Fibroblast of pulmonary artery (primary cell): ENCODE measurements at regions not wholly inside any gene's neighbourhood (a gene's known extent, or its start where the extent isn't known, plus 50 kb on each side); places are given as distances from the start of the nearest gene placed in this dataset.
"Not testable (repeated sequence)": the region's sequence is repeated elsewhere in the genome, so short reads cannot be mapped to it uniquely, and the experiment has no call there.

Experiments used
- DNase-seq: peaks from one replicate; pipeline ENCODE4 v3.0.0-alpha.2; 2010; ENCODE audit warnings: low read depth
- H3K4me3 ChIP-seq: replicated peaks from 2 replicates; pipeline ENCODE4 v1.5.1; 2011; ENCODE audit warnings: low read depth, mild to moderate bottlenecking, control low read depth, low read length, moderate library complexity
- TF ChIP-seq, protein P1 (sequence below): IDR thresholded peaks from 2 replicates; pipeline ENCODE4 v1.5.1; 2011; ENCODE audit warnings: mild to moderate bottlenecking, control low read depth, low read length, inconsistent platforms; ENCODE audit errors: missing control alignments

GRCh38 chr10:120209124-120209762 lies 247.8 kb upstream of the PLPP4 start:
- no peak overlapping the region for H3K4me3 ChIP-seq
- no peak for DNase-seq

DNA sequence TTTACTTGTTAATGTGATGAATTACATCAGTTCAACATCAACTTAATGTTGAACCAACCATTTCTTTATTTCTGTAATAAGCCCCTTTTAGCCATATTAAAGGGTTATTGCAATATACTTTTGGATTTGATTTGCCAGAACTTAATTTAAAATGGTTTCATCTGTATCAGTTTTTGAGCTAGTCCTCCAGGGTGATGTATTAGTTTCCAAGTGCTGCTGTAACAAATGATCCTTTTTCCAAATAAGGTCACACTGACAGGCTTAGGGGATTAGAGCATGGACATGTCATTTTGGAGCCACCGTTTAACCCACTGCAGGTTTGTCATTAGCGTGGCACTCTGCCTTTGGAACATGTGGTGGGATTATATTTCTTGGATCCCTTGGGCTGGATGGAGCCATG lies 244.8 kb upstream of the PLPP4 start:
- no peak overlapping the region for H3K4me3 ChIP-seq
- DNase-seq, result no peak
- TF ChIP-seq, protein P1, sequence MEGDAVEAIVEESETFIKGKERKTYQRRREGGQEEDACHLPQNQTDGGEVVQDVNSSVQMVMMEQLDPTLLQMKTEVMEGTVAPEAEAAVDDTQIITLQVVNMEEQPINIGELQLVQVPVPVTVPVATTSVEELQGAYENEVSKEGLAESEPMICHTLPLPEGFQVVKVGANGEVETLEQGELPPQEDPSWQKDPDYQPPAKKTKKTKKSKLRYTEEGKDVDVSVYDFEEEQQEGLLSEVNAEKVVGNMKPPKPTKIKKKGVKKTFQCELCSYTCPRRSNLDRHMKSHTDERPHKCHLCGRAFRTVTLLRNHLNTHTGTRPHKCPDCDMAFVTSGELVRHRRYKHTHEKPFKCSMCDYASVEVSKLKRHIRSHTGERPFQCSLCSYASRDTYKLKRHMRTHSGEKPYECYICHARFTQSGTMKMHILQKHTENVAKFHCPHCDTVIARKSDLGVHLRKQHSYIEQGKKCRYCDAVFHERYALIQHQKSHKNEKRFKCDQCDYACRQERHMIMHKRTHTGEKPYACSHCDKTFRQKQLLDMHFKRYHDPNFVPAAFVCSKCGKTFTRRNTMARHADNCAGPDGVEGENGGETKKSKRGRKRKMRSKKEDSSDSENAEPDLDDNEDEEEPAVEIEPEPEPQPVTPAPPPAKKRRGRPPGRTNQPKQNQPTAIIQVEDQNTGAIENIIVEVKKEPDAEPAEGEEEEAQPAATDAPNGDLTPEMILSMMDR, result no peak

More at GRCh38 chr10:120209124-120209762, 247.8 kb upstream of the PLPP4 start:
- TF ChIP-seq, protein P1, result no peak

DNA sequence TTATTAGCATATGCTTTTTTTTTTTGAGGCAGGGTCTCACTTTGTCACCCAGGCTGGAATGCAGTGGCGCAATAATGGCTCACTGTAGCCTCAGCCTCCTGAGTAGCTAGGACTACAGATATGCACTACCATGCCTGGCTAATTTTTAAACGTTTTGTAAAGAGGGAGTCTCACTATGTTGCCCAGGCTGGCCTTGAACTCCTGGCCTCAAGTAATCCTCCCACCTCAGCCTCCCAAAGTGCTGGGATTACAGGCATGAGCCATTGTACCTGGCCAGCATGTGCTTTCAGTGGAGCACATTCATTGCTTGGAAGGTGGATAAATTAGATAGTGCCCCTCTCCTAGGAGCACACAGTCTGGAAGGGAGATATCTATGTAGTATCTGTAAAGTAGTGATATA lies 243.7 kb upstream of the PLPP4 start:
- not testable (repeated sequence) for H3K4me3 ChIP-seq, DNase-seq

DNA sequence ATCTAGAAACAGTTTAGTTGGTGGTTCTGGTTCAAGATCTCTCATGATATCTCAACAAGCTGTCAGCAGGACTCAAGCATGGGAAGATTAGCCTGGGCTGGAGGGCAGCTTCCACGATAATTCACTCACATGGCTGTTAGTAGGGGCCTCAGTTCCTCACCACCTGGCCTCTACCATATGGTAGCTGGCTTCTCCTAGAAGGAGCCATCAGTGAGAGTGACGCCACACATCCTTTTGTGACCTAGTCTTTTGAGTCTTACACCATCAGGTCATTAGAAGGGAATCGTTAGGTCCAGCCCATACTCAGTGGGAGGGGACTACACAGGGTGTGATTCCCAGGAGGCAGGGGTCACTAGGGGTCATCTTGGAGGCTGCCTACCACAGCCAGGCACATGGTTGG lies 239.3 kb upstream of the PLPP4 start:
- no peak for DNase-seq
- TF ChIP-seq, protein P1, result no peak
- no peak overlapping the region for H3K4me3 ChIP-seq

DNA sequence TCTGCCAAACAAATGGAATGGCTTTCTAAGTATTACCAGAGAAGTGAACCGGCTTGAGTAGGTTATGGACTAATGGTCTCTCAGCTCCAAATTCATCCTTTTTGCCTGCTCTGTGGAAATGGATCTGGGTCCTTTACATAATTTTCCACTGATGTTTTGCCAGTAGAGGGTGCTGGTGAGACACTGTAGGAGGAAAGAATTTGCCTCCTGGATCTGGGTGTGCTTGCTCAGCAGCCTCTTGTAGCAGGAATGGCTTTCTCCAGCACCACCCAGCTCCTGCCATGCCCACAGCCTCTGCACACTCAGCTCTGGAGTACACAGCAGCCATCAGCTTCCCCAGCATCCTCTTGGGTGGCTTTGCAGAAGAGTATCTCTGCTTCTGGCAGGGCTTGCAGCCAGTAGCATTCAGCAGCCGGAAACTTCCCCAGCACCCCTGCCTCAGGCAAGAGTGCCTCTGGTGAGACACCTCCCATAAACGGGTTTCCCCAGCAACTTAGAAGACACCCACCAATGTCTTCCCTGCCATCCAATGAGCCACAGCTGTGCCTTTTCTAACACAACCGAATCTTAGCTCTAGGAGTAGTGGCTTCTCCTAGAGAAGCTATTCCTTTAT lies 235.0 kb upstream of the PLPP4 start:
- H3K4me3 ChIP-seq, result no peak overlapping the region
- TF ChIP-seq, protein P1, result peak; percentile 49
- DNase-seq, result peak; percentile 51

- no peak for DNase-seq
- no peak overlapping the region for H3K4me3 ChIP-seq
- TF ChIP-seq, protein P1, result no peak
Measured at GRCh38 chr10:120229641-120230040, 227.4 kb upstream of the PLPP4 start.

DNA sequence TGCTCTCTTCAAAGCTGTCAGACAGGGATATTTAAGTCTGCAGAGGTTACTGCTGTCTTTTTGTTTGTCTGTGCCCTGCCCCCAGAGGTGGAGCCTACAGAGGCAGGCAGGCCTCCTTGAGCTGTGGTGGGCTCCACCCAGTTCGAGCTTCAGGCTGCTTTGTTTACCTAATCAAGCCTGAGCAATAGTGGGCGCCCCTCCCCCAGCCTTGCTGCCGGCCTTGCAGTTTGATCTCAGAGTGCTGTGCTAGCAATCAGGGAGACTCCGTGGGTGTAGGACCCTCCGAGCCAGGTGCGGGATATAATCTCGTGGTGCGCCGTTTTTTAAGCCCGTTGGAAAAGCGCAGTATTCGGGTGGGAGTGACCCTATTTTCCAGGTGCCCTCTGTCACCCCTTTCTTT lies 217.3 kb upstream of the PLPP4 start:
- H3K4me3 ChIP-seq, result not testable (repeated sequence)

DNA sequence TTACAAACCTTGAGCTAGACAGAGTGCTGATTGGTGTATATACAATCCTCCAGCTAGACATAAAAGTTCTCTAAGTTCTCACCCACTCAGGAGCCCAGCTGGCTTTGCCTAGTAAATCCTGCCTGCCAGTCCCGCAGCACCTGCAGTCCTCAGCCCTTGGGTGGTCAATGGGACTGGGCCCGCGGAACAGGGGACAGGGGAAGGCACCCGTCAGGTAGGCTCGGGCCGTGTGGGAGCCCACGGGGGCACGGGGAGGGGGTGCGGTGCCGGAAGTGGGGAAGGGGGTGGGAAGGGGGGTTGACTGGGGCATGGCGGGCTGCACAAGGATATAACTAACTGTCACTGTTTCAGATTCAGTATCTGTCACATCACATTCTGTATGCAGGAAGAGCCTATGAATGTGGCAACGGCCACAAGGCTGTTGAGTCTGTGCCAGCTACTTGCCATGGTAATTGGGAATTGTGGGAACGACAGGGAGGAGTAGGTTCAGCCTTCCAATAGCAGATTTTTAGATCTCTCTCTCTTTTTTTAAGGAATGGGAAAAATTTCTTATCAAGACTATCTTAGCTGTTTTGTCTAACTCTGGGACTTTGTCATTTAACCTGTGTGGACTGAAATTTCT lies 205.1 kb upstream of the PLPP4 start:
- TF ChIP-seq, protein P1, result no peak
- H3K4me3 ChIP-seq, result no peak overlapping the region
- DNase-seq, result no peak

More for the DNA sequence above, 217.3 kb upstream of the PLPP4 start:
- DNase-seq, result not testable (repeated sequence)
